ENCODE measurements at regions not wholly inside any gene's neighbourhood (a gene's known extent, or its start where the extent isn't known, plus 50 kb on each side); places are given as distances from the start of the nearest gene placed in this dataset.

DNA sequence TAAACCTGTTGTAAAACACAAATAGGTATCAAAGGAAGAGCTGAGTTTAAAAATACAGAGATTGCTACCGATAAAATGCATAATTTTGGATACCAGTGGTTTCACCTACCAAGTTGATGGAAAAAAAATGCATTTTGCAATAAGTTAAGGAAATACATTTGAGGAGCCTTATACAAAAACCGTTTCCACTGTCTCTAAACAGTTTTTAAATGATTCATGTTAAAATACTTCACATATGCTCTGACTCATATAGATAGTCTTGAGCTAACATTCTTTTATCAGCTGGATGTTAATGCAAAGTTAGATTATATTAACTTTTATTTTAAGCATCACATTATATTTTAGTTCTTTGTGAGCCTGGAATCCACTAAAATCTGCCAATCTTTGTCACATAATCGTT is 50.6 kb upstream of the ANKRD17 start:
- H3K36me3 Mint-ChIP-seq: no peaks in the 10 kb centered on the region
- no peaks in the 10 kb centered on the region for H3K9me3 Mint-ChIP-seq
- H3K4me3 Mint-ChIP-seq: no peak overlapping the region
- DNase-seq (no peak), ATAC-seq (replicated peaks) (no peak)
- H3K27me3 Mint-ChIP-seq: no peaks in the 10 kb centered on the region
- no peak overlapping the region for H3K27ac Mint-ChIP-seq
- peaks cover 0 to 2% of the 10 kb centered on the region in 2 donors for H3K4me1 Mint-ChIP-seq

Data from stimulated activated naive B cell treated with anti-CD40 and anti-IgM and Interleukin-4, amounts not matched to agents 10 μg/mL and 1 μg/mL and 100 μg/mL, for 72 hours (primary cell).